IMR-90 (cell line): ENCODE measurements at regions not wholly inside any gene's neighbourhood (a gene's known extent, or its start where the extent isn't known, plus 50 kb on each side); places are given as distances from the start of the nearest gene placed in this dataset.

Source experiments
- ATAC-seq: fragments of 200-7000 bp; cut with Tn5 transposase; 2 replicates; pipeline ENCODE4 v1.9.1; 2020; ENCODE audit warnings: low read depth, mild to moderate bottlenecking, moderate library complexity
- BruUV-seq: library from RNA; stranded (reverse); fragments of 400-500 nt; replicated peaks from 2 replicates; lab custom pipeline; 2021; lab: Mats Ljungman, UMichigan
- CTCF ChIA-PET: fragments of 300-600 bp; formaldehyde crosslinking; extraction: SDS; loops from one replicate; lab custom pipeline; 2021; ENCODE audit warnings: antibody characterized with exemption; lab: Yijun Ruan, JAX
- POLR2A ChIA-PET: fragments of 300-600 bp; sonication (Branson Sonifier 250); formaldehyde crosslinking; loops from one replicate; lab custom pipeline; 2022; ENCODE audit warnings: antibody characterized with exemption; ENCODE audit not compliant: unreplicated experiment; lab: Charles Lee
- DNase-seq: peaks from one replicate; pipeline ENCODE4 v3.0.0; 2013
- H2AFZ ChIP-seq: replicated peaks from 2 replicates; pipeline ENCODE3; 2013; ENCODE audit warnings: low read length, mild to moderate bottlenecking; ENCODE audit not compliant: poor library complexity
- H2AK5ac ChIP-seq: 2 replicates; pipeline ENCODE4 v1.6.1; 2013; ENCODE audit warnings: low read depth, low read length, inconsistent platforms
- H2AK9ac ChIP-seq: replicated peaks from 2 replicates; pipeline ENCODE3; 2013; ENCODE audit warnings: mild to moderate bottlenecking, low read depth, low read length, moderate library complexity; ENCODE audit not compliant: poor library complexity
- H2BK120ac ChIP-seq: 2 replicates; pipeline ENCODE4 v1.6.1; 2013; ENCODE audit warnings: low read depth, low read length, inconsistent platforms
- H2BK15ac ChIP-seq: 3 replicates; pipeline ENCODE4 v1.6.1; 2013; ENCODE audit warnings: low read depth, low read length, inconsistent platforms
- H2BK20ac ChIP-seq: 2 replicates; pipeline ENCODE4 v1.6.1; 2013; ENCODE audit warnings: low read depth, mild to moderate bottlenecking, inconsistent platforms, low read length, moderate library complexity
- H2BK5ac ChIP-seq: 2 replicates; pipeline ENCODE4 v1.6.1; 2013; ENCODE audit warnings: mild to moderate bottlenecking, low read depth, low read length, inconsistent platforms; ENCODE audit not compliant: poor library complexity, severe bottlenecking
- H3K14ac ChIP-seq: replicated peaks from 2 replicates; pipeline ENCODE4 v1.6.1; 2013; ENCODE audit warnings: low read depth, low read length, inconsistent platforms
- H3K18ac ChIP-seq: 2 replicates; pipeline ENCODE4 v1.6.1; 2013; ENCODE audit warnings: low read depth, low read length, control low read depth
- H3K23ac ChIP-seq: 2 replicates; pipeline ENCODE4 v1.6.1; 2013; ENCODE audit warnings: low read depth, low read length, inconsistent platforms
- H3K27ac ChIP-seq: 2 replicates; pipeline ENCODE4 v1.5.1; 2013; ENCODE audit warnings: mild to moderate bottlenecking, control low read depth, low read length; ENCODE audit not compliant: insufficient read depth
- H3K27me3 ChIP-seq: 2 replicates; pipeline ENCODE4 v1.6.1; 2013; ENCODE audit warnings: low read length; ENCODE audit not compliant: control insufficient read depth, insufficient read depth
- H3K36me3 ChIP-seq: 2 replicates; pipeline ENCODE4 v1.6.1; 2013; ENCODE audit warnings: low read length, mixed read lengths; ENCODE audit not compliant: control insufficient read depth, insufficient read depth
- H3K4ac ChIP-seq: 2 replicates; pipeline ENCODE4 v1.6.1; 2013; ENCODE audit warnings: low read depth, low read length, inconsistent platforms
- H3K4me1 ChIP-seq: 2 replicates; pipeline ENCODE4 v1.6.1; 2013; ENCODE audit warnings: low read length, mixed read lengths; ENCODE audit not compliant: control insufficient read depth, insufficient read depth
- H3K4me2 ChIP-seq: 2 replicates; pipeline ENCODE4 v1.6.1; 2013; ENCODE audit warnings: low read depth, mild to moderate bottlenecking, control low read depth, low read length, moderate library complexity
- H3K4me3 ChIP-seq: 2 replicates; pipeline ENCODE4 v1.5.1; 2013; ENCODE audit warnings: low read depth, mild to moderate bottlenecking, control low read depth, low read length, moderate library complexity; ENCODE audit not compliant: insufficient read depth
- H3K56ac ChIP-seq: 2 replicates; pipeline ENCODE4 v1.6.1; 2013; ENCODE audit warnings: low read length, inconsistent platforms; ENCODE audit not compliant: insufficient read depth; ENCODE audit errors: extremely low read depth
- H3K79me1 ChIP-seq, 2 experiments: 2 replicates each; pipeline ENCODE4 v1.6.1; 2013; ENCODE audit warnings: low read length in 2 of 2, inconsistent platforms in 1 of 2, low read depth in 1 of 2
- H3K9ac ChIP-seq: 2 replicates; pipeline ENCODE4 v1.6.1; 2013; ENCODE audit warnings: low read depth, low read length, control low read depth
- H3K9me1 ChIP-seq: 2 replicates; pipeline ENCODE4 v1.6.1; 2013; ENCODE audit warnings: low read length, inconsistent platforms; ENCODE audit not compliant: insufficient read depth
- H3K9me3 ChIP-seq: 2 replicates; pipeline ENCODE4 v1.6.1; 2013; ENCODE audit warnings: low read length; ENCODE audit not compliant: control insufficient read depth, insufficient read depth
- H4K20me1 ChIP-seq: 2 replicates; pipeline ENCODE4 v1.6.1; 2013; ENCODE audit warnings: low read length, inconsistent platforms; ENCODE audit not compliant: insufficient read depth
- H4K5ac ChIP-seq: 2 replicates; pipeline ENCODE4 v1.6.1; 2013; ENCODE audit warnings: mild to moderate bottlenecking, low read depth, low read length, control low read depth
- H4K8ac ChIP-seq, 2 experiments: 2 replicates each; pipeline ENCODE4 v1.6.1; 2013; ENCODE audit warnings: low read depth in 2 of 2, low read length in 2 of 2, control low read depth in 1 of 2, inconsistent platforms in 1 of 2
- H4K91ac ChIP-seq: 2 replicates; pipeline ENCODE4 v1.6.1; 2013; ENCODE audit warnings: low read depth, low read length, inconsistent platforms; ENCODE audit not compliant: insufficient read depth
- BHLHE40 ChIP-seq: fragments of 150-350 bp; IDR thresholded peaks from 2 replicates; pipeline ENCODE4 v1.6.1; 2016; ENCODE audit warnings: mild to moderate bottlenecking, low read depth, low read length
- CEBPB ChIP-seq: IDR thresholded peaks from 2 replicates; pipeline ENCODE4 v1.6.1; 2012; ENCODE audit warnings: low read depth, low read length, improper control_type of control experiment
- CHD1 ChIP-seq: IDR thresholded peaks from 2 replicates; pipeline ENCODE4 v1.6.1; 2012; ENCODE audit warnings: low read depth, low read length, improper control_type of control experiment
- FOS ChIP-seq: fragments of 150-350 bp; IDR thresholded peaks from 2 replicates; pipeline ENCODE4 v1.6.1; 2016; ENCODE audit warnings: low read depth, low read length
- MAFK ChIP-seq: IDR thresholded peaks from 2 replicates; pipeline ENCODE4 v1.6.1; 2012; ENCODE audit warnings: low read depth, low read length, improper control_type of control experiment
- MAZ ChIP-seq: IDR thresholded peaks from 2 replicates; pipeline ENCODE4 v1.6.1; 2012; ENCODE audit warnings: low read depth, mild to moderate bottlenecking, low read length, improper control_type of control experiment, moderate library complexity, borderline replicate concordance
- MXI1 ChIP-seq: IDR thresholded peaks from 2 replicates; pipeline ENCODE4 v1.6.1; 2012; ENCODE audit warnings: low read depth, mild to moderate bottlenecking, low read length, moderate library complexity, borderline replicate concordance
- NFE2L2 ChIP-seq: fragments of 150-350 bp; IDR thresholded peaks from 2 replicates; pipeline ENCODE4 v1.6.1; 2016; ENCODE audit warnings: low read depth, mild to moderate bottlenecking, low read length
- POLR2A ChIP-seq: IDR thresholded peaks from 2 replicates; pipeline ENCODE4 v1.6.1; 2012; ENCODE audit warnings: mild to moderate bottlenecking, low read depth, low read length
- RAD21 ChIP-seq: IDR thresholded peaks from 2 replicates; pipeline ENCODE4 v1.6.1; 2012; ENCODE audit warnings: low read length, improper control_type of control experiment
- RCOR1 ChIP-seq: IDR thresholded peaks from 2 replicates; pipeline ENCODE4 v1.6.1; 2012; ENCODE audit warnings: mild to moderate bottlenecking, low read length, improper control_type of control experiment; ENCODE audit not compliant: insufficient replicate concordance
- RFX5 ChIP-seq: IDR thresholded peaks from 2 replicates; pipeline ENCODE4 v1.8.0; 2012; ENCODE audit warnings: low read depth, mild to moderate bottlenecking, low read length, moderate library complexity
- SMC3 ChIP-seq: fragments of 150-350 bp; IDR thresholded peaks from 2 replicates; pipeline ENCODE4 v1.6.1; 2016; ENCODE audit warnings: low read depth, mild to moderate bottlenecking, antibody characterized with exemption, low read length, moderate library complexity
- WGBS, 2 experiments: methylation state at CpG; one replicate each; pipeline versions ENCODE4 v1.1.5 to v1.1.7; 2013; ENCODE audit warnings: missing lambda C conversion rate in 2 of 2; ENCODE audit not compliant: insufficient read length in 1 of 2; ENCODE audit errors: extremely low coverage in 2 of 2; 5-methylcytosine and 5-hydroxymethylcytosine counted together
- dilution Hi-C: fragments of 300-500 bp; cut with HindIII; formaldehyde crosslinking; loops from one replicate; pipeline ENCODE4 v1.14.3; 2018; ENCODE audit warnings: low sequenced_read_pairs; ENCODE audit not compliant: unreplicated experiment
- in situ Hi-C: fragments of 300-500 bp; cut with MboI; formaldehyde crosslinking; loops from 3 replicates; pipeline ENCODE4 v1.14.3; 2019; ENCODE audit warnings: low sequenced_read_pairs, inconsistent platforms, mixed read lengths
- intact Hi-C: fragments of 100-400 bp; cut with micrococcal nuclease; formaldehyde crosslinking; loops from 2 replicates; pipeline ENCODE4 v1.10.0; 2022
- TF ChIP-seq, protein P1 (sequence below): fragments of 150-350 bp; IDR thresholded peaks from 2 replicates; pipeline ENCODE4 v1.6.1; 2017; ENCODE audit warnings: mild to moderate bottlenecking, antibody characterized with exemption, low read length, low read depth
- TF ChIP-seq, protein P2 (sequence below): fragments of 150-350 bp; IDR thresholded peaks from 2 replicates; pipeline ENCODE4 v1.6.1; 2016; ENCODE audit warnings: low read depth, mild to moderate bottlenecking, low read length, moderate library complexity, borderline replicate concordance
- TF ChIP-seq, protein P3 (sequence below): conservative IDR thresholded peaks from 2 replicates; pipeline ENCODE4 v1.5.1; 2012; ENCODE audit warnings: mild to moderate bottlenecking, low read depth, low read length, improper control_type of control experiment

DNA sequence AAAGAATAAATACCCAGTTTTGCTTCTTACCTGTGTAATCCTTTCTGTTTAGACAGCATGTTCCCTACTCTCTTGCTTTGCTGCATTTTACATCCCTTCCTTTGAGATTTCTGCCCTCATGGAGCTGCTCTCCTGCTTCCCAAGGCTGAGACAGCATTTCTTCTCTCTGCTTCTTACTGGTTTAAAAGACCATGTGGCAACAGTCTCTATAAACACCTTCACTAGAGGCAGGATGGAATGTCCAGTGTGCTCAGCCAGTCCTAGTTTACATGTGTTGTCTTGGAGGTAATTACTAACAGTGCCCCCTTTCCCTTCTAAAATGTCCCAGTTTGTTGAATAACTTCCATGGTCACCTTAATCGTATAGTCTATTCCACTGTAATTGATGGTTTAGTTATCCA is 262.3 kb downstream of the CNTN3 start:
- dilution Hi-C loops (no loop called here), intact Hi-C loops (no loop called here), in situ Hi-C loops (no loop called here)
- Histone ChIP-seq H3K4me2 (no peak overlapping the region), H2BK20ac (no peak overlapping the region), H3K9ac (no peak overlapping the region), H2BK15ac (no peak overlapping the region), H3K36me3 (no peaks in the 10 kb centered on the region), H2AK5ac (no peak overlapping the region), H3K9me1 (no peaks in the 10 kb centered on the region; the same call in 1 of the 2 replicates), H3K79me1 (no peaks in the 10 kb centered on the region), H4K8ac (no peak overlapping the region), H2BK120ac (no peak overlapping the region), H4K5ac (no peak overlapping the region), H3K4ac (no peak overlapping the region), H4K20me1 (no peaks in the 10 kb centered on the region), H2AFZ (no peak overlapping the region), H3K23ac (no peak overlapping the region), H3K4me3 (no peak overlapping the region), H3K27ac (no peak overlapping the region), H3K27me3 (no peaks in the 10 kb centered on the region), H3K4me1 (no peaks in the 10 kb centered on the region), H3K18ac (no peak overlapping the region), H2BK5ac (no peak overlapping the region), H2AK9ac (no peak overlapping the region), H4K91ac (no peak overlapping the region), H3K14ac (no peak overlapping the region), H3K9me3 (no peaks in the 10 kb centered on the region), H3K56ac (no peak overlapping the region)
- BruUV-seq: no TSS peak
- POLR2A ChIA-PET: no interaction called here
- TF ChIP-seq CEBPB (no peak), CHD1 (no peak), MXI1 (no peak), SMC3 (no peak), RCOR1 (no peak), MAZ (no peak), FOS (no peak), NFE2L2 (no peak), RAD21 (no peak), BHLHE40 (no peak), MAFK (no peak), POLR2A (no peak), RFX5 (no peak)
- TF ChIP-seq, protein P1, sequence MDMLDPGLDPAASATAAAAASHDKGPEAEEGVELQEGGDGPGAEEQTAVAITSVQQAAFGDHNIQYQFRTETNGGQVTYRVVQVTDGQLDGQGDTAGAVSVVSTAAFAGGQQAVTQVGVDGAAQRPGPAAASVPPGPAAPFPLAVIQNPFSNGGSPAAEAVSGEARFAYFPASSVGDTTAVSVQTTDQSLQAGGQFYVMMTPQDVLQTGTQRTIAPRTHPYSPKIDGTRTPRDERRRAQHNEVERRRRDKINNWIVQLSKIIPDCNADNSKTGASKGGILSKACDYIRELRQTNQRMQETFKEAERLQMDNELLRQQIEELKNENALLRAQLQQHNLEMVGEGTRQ: no peak
- TF ChIP-seq, protein P2, sequence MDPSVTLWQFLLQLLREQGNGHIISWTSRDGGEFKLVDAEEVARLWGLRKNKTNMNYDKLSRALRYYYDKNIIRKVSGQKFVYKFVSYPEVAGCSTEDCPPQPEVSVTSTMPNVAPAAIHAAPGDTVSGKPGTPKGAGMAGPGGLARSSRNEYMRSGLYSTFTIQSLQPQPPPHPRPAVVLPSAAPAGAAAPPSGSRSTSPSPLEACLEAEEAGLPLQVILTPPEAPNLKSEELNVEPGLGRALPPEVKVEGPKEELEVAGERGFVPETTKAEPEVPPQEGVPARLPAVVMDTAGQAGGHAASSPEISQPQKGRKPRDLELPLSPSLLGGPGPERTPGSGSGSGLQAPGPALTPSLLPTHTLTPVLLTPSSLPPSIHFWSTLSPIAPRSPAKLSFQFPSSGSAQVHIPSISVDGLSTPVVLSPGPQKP: no peak
- TF ChIP-seq, protein P3, sequence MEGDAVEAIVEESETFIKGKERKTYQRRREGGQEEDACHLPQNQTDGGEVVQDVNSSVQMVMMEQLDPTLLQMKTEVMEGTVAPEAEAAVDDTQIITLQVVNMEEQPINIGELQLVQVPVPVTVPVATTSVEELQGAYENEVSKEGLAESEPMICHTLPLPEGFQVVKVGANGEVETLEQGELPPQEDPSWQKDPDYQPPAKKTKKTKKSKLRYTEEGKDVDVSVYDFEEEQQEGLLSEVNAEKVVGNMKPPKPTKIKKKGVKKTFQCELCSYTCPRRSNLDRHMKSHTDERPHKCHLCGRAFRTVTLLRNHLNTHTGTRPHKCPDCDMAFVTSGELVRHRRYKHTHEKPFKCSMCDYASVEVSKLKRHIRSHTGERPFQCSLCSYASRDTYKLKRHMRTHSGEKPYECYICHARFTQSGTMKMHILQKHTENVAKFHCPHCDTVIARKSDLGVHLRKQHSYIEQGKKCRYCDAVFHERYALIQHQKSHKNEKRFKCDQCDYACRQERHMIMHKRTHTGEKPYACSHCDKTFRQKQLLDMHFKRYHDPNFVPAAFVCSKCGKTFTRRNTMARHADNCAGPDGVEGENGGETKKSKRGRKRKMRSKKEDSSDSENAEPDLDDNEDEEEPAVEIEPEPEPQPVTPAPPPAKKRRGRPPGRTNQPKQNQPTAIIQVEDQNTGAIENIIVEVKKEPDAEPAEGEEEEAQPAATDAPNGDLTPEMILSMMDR: no peak
- CTCF ChIA-PET: no interaction called here
- no peak for DNase-seq
- WGBS, 2 experiments: no CpG with 5 or more reads among the region's 1 CpG
- ATAC-seq: no peak
